ENCODE measurements at regions not wholly inside any gene's neighbourhood (a gene's known extent, or its start where the extent isn't known, plus 50 kb on each side); places are given as distances from the start of the nearest gene placed in this dataset.

DNA sequence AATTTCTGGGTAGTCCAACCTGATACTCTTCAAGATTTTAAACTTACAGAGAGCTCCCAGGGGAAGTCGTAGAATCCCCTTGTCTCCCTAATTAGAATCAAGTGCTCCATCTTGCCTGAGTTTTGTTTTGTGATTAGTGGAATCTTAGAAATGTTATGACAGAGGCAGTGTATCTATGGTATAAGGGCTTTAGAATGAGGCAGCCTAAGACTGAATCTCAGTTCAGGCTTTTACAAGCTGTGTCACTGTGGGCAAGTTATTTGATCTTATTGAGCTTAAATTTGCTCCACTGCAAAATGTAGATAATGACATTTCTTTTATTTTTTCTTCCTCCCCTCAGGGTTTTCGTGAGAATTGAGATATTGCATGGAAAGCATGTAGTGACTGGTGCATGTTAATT is 215.5 kb downstream of the POSTN start:
- no peak for TF ChIP-seq EGR1 (IDR thresholded peaks at IDR 0.05)

DNA sequence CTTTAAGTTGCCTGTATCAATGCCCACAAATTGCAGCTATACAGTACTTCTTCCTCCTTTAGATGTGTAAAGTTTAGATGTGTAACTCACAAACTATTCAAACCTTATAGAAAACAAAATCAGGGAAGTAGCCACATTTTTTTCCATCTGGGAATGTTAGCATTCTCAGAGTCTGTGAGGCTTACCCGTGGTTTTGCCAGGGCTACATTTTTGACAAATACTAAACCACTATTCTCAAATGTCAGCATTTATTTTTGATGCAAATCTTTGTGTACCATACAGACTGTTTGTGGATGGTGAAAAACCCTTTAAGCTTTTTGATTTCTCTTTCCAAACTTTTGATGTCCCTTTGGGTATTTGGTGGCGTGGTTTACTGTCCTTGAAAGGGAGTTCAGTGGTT is 216.4 kb downstream of the POSTN start:
- no peak for TF ChIP-seq CREB1 (IDR thresholded peaks at IDR 0.05; ENCODE audit: low read depth)
- no peak for TF ChIP-seq TAF1 (IDR thresholded peaks at IDR 0.05; ENCODE audit: low read depth)

GRCh38 chr13:37381502-37381901 is 217.1 kb downstream of the POSTN start:
- TF ChIP-seq TAF1 (IDR thresholded peaks at IDR 0.05; ENCODE audit: low read depth) (no peak), NFIC (IDR thresholded peaks at IDR 0.05) (no peak), CEBPB (IDR thresholded peaks at IDR 0.05) (no peak), EGR1 (IDR thresholded peaks at IDR 0.05) (no peak)

- no peak for TF ChIP-seq EP300 (IDR thresholded peaks at IDR 0.05; ENCODE audit: borderline replicate concordance)
- no peak for TF ChIP-seq ZBTB7A (IDR thresholded peaks at IDR 0.05; ENCODE audit: low read depth)
- no peak for TF ChIP-seq NFIC (IDR thresholded peaks at IDR 0.05)
- TF ChIP-seq YY1 (IDR thresholded peaks at IDR 0.05; ENCODE audit: low read depth) = no peak
Observed at GRCh38 chr13:37379841-37380240, 218.7 kb downstream of the POSTN start.

DNA sequence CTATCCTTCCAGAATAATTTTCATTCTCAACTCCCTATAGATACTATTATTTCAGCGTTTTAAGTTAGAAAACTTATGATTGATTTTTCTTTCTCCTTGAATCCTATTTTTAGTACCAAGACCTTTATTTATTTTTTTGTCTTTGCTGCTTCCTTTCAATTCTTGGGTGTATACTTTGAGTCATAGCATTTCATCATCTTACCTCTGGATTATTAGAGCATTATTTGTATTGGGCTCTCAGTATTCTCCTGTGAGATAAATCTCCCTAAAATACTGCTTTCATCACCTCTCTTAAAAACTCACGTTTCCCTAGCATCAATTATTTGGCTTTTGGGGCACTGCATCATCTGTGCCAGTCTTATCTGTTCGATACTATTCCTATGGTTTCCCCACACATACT is 222.8 kb downstream of the POSTN start:
- TF ChIP-seq FOXM1 (IDR thresholded peaks at IDR 0.05; ENCODE audit: borderline replicate concordance, low read depth) = no peak
- TF ChIP-seq ZBTB7A (IDR thresholded peaks at IDR 0.05; ENCODE audit: low read depth) = no peak
- TF ChIP-seq TAF1 (IDR thresholded peaks at IDR 0.05; ENCODE audit: low read depth) = no peak
- no peak for TF ChIP-seq TCF12 (IDR thresholded peaks at IDR 0.05; ENCODE audit: low read depth)
- no peak for TF ChIP-seq EGR1 (IDR thresholded peaks at IDR 0.05)
- no peak for TF ChIP-seq USF1 (IDR thresholded peaks at IDR 0.05)
- no peak for TF ChIP-seq REST (IDR thresholded peaks at IDR 0.05; ENCODE audit: low read depth)
- TF ChIP-seq, protein P1, sequence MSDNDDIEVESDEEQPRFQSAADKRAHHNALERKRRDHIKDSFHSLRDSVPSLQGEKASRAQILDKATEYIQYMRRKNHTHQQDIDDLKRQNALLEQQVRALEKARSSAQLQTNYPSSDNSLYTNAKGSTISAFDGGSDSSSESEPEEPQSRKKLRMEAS (IDR thresholded peaks at IDR 0.05) = no peak
- no peak for TF ChIP-seq CEBPB (IDR thresholded peaks at IDR 0.05)
- no peak for TF ChIP-seq NFIC (IDR thresholded peaks at IDR 0.05)

- TF ChIP-seq CEBPB (IDR thresholded peaks at IDR 0.05) = no peak
Observed at GRCh38 chr13:37375071-37375470, 223.5 kb downstream of the POSTN start.

- no peak for TF ChIP-seq REST (IDR thresholded peaks at IDR 0.05; ENCODE audit: low read depth)
- no peak for TF ChIP-seq RAD21 (IDR thresholded peaks at IDR 0.05; ENCODE audit: low read depth)
- TF ChIP-seq, protein P1 (IDR thresholded peaks at IDR 0.05) = no peak
- no peak for TF ChIP-seq FOXM1 (IDR thresholded peaks at IDR 0.05; ENCODE audit: borderline replicate concordance, low read depth)
- TF ChIP-seq YY1 (IDR thresholded peaks at IDR 0.05; ENCODE audit: low read depth) = no peak
- no peak for TF ChIP-seq CREB1 (IDR thresholded peaks at IDR 0.05; ENCODE audit: low read depth)
- no peak for TF ChIP-seq USF1 (IDR thresholded peaks at IDR 0.05)
- no peak for TF ChIP-seq CEBPB (IDR thresholded peaks at IDR 0.05)
- TF ChIP-seq TCF12 (IDR thresholded peaks at IDR 0.05; ENCODE audit: low read depth) = no peak
- TF ChIP-seq EGR1 (IDR thresholded peaks at IDR 0.05) = no peak
Observed at GRCh38 chr13:37369616-37370015, 229.0 kb downstream of the POSTN start.

DNA sequence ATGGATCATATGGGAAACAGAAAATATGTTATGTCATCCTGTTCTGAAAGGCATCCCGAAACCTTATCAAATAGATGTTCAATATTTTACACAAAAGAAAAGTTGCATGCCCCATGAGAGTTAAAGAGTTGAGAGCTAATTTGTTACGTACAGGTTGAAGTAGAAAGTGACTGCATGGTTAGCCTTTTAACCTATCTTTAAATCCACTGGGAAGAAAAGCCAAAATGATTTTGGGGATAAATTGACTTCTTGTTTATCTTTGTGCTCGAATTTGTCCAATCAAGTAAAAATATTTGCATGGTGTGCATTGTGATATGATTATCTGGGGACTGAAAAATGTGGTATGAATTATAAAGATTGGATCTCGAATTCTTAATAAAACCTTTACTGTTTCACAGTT is 230.1 kb downstream of the POSTN start:
- no peak for TF ChIP-seq ZBTB7A (IDR thresholded peaks at IDR 0.05; ENCODE audit: low read depth)
- no peak for TF ChIP-seq USF1 (IDR thresholded peaks at IDR 0.05)
- TF ChIP-seq YY1 (IDR thresholded peaks at IDR 0.05; ENCODE audit: low read depth) = no peak
- no peak for TF ChIP-seq NFIC (IDR thresholded peaks at IDR 0.05)
- no peak for TF ChIP-seq TAF1 (IDR thresholded peaks at IDR 0.05; ENCODE audit: low read depth)
- TF ChIP-seq RAD21 (IDR thresholded peaks at IDR 0.05; ENCODE audit: low read depth) = no peak

All from Ishikawa (cell line).